ENCODE measurements at regions not wholly inside any gene's neighbourhood (a gene's known extent, or its start where the extent isn't known, plus 50 kb on each side); places are given as distances from the start of the nearest gene placed in this dataset.

DNA sequence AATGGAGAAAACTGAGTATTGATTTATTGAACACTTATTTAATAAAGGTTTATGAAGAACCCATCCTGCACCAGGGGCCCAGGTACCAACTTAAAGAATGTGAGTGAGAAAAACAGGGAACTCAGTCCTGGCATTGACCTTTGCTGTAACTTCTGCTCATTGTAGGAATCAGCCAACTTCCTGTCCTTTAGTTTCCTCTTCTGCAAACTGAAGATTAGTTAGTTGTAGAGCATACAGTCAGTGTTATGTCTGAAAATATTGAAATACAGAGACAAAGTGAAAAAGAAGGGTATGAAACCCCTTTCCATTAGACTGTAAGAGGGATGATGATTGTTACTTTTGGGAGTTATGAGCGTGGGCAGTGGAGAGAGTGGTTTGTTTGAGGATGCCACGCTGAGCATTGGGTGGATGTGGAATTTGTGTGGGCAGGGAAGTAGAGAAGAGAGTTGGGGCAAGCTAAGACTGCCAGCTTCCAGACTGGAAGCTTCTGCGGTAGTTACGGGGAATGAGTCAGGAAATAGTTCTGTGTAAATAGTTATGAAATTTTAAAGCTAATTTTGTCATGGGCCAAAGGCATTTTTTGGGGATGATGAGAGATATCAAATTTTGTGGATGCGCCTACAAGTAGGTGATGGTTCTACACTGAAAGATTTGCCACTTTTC lies 89.2 kb downstream of the GPR88 start:
- no peak for TF ChIP-seq CTCF (IDR thresholded peaks at IDR 0.05; ENCODE audit: extremely low read depth, insufficient read depth, missing control alignments)
- no peak for DNase-seq (ENCODE audit: low spot score)
- in situ Hi-C loops (cut with MboI; ENCODE audit: low pct_unique_long_range_greater_than_20kb, low sequenced_read_pairs, unreplicated experiment), result no loop called here

GRCh38 chr1:100627936-100628335 lies 90.0 kb downstream of the GPR88 start:
- no peak for TF ChIP-seq CTCF (IDR thresholded peaks at IDR 0.05; ENCODE audit: extremely low read depth, insufficient read depth, missing control alignments)
- in situ Hi-C loops (cut with MboI; ENCODE audit: low pct_unique_long_range_greater_than_20kb, low sequenced_read_pairs, unreplicated experiment), result no loop called here
- no peak for DNase-seq (ENCODE audit: low spot score)

- in situ Hi-C loops (cut with MboI; ENCODE audit: low pct_unique_long_range_greater_than_20kb, low sequenced_read_pairs, unreplicated experiment), result no loop called here
- no peak for TF ChIP-seq CTCF (IDR thresholded peaks at IDR 0.05; ENCODE audit: extremely low read depth, insufficient read depth, missing control alignments)
- no peak for DNase-seq (ENCODE audit: low spot score)
Measured at GRCh38 chr1:100628631-100629081, 90.7 kb downstream of the GPR88 start.

DNA sequence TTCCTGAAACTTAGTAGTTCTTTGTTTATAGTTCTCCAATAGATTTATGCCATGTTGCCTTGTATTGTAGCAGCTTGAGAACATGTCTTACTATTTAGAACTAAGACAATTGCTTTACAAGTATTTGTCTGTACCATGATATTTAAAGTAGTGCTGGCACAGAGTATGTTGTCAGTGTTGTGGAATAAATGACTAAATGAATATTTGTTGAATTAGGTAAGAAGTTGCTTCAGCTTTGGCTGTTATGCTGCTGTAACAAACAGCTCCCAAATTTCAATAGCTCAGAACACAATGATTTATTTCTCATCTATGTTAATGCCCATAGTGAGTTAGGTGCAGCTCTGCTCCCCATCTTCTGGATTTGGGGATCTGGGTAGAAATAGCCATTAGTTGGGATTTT lies 90.2 kb upstream of the VCAM1 start:
- no peak for TF ChIP-seq CTCF (IDR thresholded peaks at IDR 0.05; ENCODE audit: extremely low read depth, insufficient read depth, missing control alignments)
- in situ Hi-C loops (cut with MboI; ENCODE audit: low pct_unique_long_range_greater_than_20kb, low sequenced_read_pairs, unreplicated experiment), result no loop called here
- DNase-seq (ENCODE audit: low spot score), result no peak

DNA sequence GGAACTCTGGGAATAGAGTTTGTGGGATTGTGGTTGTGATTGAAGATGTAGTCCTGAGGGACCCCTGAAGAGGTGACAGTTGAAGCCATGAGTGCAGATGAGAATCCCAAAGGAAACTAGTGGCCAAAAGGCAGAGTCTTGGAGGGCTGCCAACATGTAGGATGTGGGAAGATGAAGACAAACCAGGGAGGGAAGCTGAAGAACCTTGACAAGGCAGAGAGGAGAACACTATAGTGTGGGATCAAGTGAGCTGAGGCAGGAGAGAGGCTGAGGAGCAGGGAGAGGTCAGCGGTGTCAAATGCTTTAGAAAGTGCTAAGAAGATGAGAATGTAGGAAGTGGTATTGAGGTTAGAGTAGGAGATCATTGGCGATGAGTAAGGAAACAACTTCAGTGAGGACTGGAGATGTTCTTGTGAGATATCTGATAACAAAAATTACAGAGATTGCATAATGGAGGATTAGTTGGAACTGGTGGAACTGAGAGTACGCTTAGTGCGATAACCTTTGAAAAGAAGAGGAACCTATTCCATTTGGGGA lies 88.5 kb upstream of the VCAM1 start:
- DNase-seq (ENCODE audit: low spot score), result no peak
- TF ChIP-seq CTCF (IDR thresholded peaks at IDR 0.05; ENCODE audit: extremely low read depth, insufficient read depth, missing control alignments), result no peak
- in situ Hi-C loops (cut with MboI; ENCODE audit: low pct_unique_long_range_greater_than_20kb, low sequenced_read_pairs, unreplicated experiment), result no loop called here

- no peak for TF ChIP-seq CTCF (IDR thresholded peaks at IDR 0.05; ENCODE audit: extremely low read depth, insufficient read depth, missing control alignments)
- in situ Hi-C loops (cut with MboI; ENCODE audit: low pct_unique_long_range_greater_than_20kb, low sequenced_read_pairs, unreplicated experiment), result no loop called here
- no peak for DNase-seq (ENCODE audit: low spot score)
Measured at GRCh38 chr1:100642826-100643225, 76.7 kb upstream of the VCAM1 start.
